Activated naive CD4-positive, alpha-beta T cell treated with anti-CD3 and anti-CD28 coated beads, Interleukin-2, amount 50 U/mL, for 16 hours (primary cell): ENCODE measurements at regions not wholly inside any gene's neighbourhood (a gene's known extent, or its start where the extent isn't known, plus 50 kb on each side); places are given as distances from the start of the nearest gene placed in this dataset.

Source experiments
- DNase-seq: peaks from one replicate; pipeline ENCODE4 v3.0.0-alpha.2; 2020

- DNase-seq = no peak
Measured at GRCh38 chr7:117974891-117975290, 101.7 kb upstream of the CTTNBP2 start.

- DNase-seq = no peak
Measured at GRCh38 chr7:117975476-117975875, 102.2 kb upstream of the CTTNBP2 start.

GRCh38 chr7:117979954-117980497 is 106.8 kb upstream of the CTTNBP2 start:
- no peak for DNase-seq

- DNase-seq = no peak
Measured at GRCh38 chr7:117982071-117983055, 109.1 kb upstream of the CTTNBP2 start.

GRCh38 chr7:117986645-117987269 is 113.5 kb upstream of the CTTNBP2 start:
- no peak for DNase-seq

- no peak for DNase-seq
Measured at GRCh38 chr7:117990834-117991233, 117.6 kb upstream of the CTTNBP2 start.

- DNase-seq = no peak
Measured at GRCh38 chr7:117992635-117993376, 119.6 kb upstream of the CTTNBP2 start.

GRCh38 chr7:117993377-117994003 is 120.2 kb upstream of the CTTNBP2 start:
- no peak for DNase-seq

- no peak for DNase-seq
Measured at GRCh38 chr7:117995850-117996650, 122.8 kb upstream of the CTTNBP2 start.

- DNase-seq = no peak
Measured at GRCh38 chr7:117997862-117998825, 124.9 kb upstream of the CTTNBP2 start.

GRCh38 chr7:118000480-118001202 is 127.4 kb upstream of the CTTNBP2 start:
- no peak for DNase-seq

GRCh38 chr7:118003476-118003875 is 130.2 kb upstream of the CTTNBP2 start:
- no peak for DNase-seq

- no peak for DNase-seq
Measured at GRCh38 chr7:118005026-118005425, 131.8 kb upstream of the CTTNBP2 start.

GRCh38 chr7:118006979-118007378 is 133.7 kb upstream of the CTTNBP2 start:
- no peak for DNase-seq

- DNase-seq = no peak
Measured at GRCh38 chr7:118009419-118009818, 136.2 kb upstream of the CTTNBP2 start.

- no peak for DNase-seq
Measured at GRCh38 chr7:118011652-118012051, 138.4 kb upstream of the CTTNBP2 start.

- DNase-seq = no peak
Measured at GRCh38 chr7:118013252-118014010, 140.2 kb upstream of the CTTNBP2 start.

- DNase-seq = no peak
Measured at GRCh38 chr7:118022546-118022945, 149.3 kb upstream of the CTTNBP2 start.

GRCh38 chr7:118026791-118027190 is 153.6 kb upstream of the CTTNBP2 start:
- DNase-seq = no peak
